DND-41 (cell line): ENCODE measurements at regions not wholly inside any gene's neighbourhood (a gene's known extent, or its start where the extent isn't known, plus 50 kb on each side); places are given as distances from the start of the nearest gene placed in this dataset.

Experiments used
- CTCF ChIP-seq: IDR thresholded peaks from 2 replicates; pipeline ENCODE4 v1.5.1; 2012; ENCODE audit warnings: borderline replicate concordance, low read length, moderate library complexity, mild to moderate bottlenecking; ENCODE audit not compliant: poor library complexity, severe bottlenecking; ENCODE audit errors: extremely low read depth
- EZH2 ChIP-seq: IDR thresholded peaks from 3 replicates; pipeline ENCODE4 v1.6.1; 2012; ENCODE audit warnings: borderline replicate concordance, low read depth, mild to moderate bottlenecking, moderate library complexity, low read length, inconsistent platforms; ENCODE audit not compliant: severe bottlenecking

- TF ChIP-seq CTCF: no peak
- TF ChIP-seq EZH2: no peak
Observed at GRCh38 chr14:94930690-94931089, 160.8 kb upstream of the GSC start.
